ENCODE measurements at regions not wholly inside any gene's neighbourhood (a gene's known extent, or its start where the extent isn't known, plus 50 kb on each side); places are given as distances from the start of the nearest gene placed in this dataset.

- TF ChIP-seq NRF1 (conservative IDR thresholded peaks at IDR 0.05; ENCODE audit: low read depth, low read length): no peak
- no peak for TF ChIP-seq CTCF (IDR thresholded peaks at IDR 0.05 in 2 of 3, conservative IDR thresholded peaks at IDR 0.05 in 1 of 3; ENCODE audit: control insufficient read depth in 2 of 3, extremely low read depth in 1 of 3, insufficient read depth in 1 of 3, low read depth in 3 of 3, low read length in 3 of 3)
- no peak for TF ChIP-seq ESRRA (IDR thresholded peaks at IDR 0.05; ENCODE audit: low read length)
- TF ChIP-seq PKNOX1 (IDR thresholded peaks at IDR 0.05): no peak
- no peak for TF ChIP-seq DPF2 (IDR thresholded peaks at IDR 0.05)
- TF ChIP-seq ZBED1 (IDR thresholded peaks at IDR 0.05; ENCODE audit: borderline replicate concordance): no peak
- no peak for TF ChIP-seq IKZF1 (conservative IDR thresholded peaks at IDR 0.05)
Measured at GRCh38 chr1:67893126-67893495, 59.8 kb upstream of the GNG12 start (continued).

DNA sequence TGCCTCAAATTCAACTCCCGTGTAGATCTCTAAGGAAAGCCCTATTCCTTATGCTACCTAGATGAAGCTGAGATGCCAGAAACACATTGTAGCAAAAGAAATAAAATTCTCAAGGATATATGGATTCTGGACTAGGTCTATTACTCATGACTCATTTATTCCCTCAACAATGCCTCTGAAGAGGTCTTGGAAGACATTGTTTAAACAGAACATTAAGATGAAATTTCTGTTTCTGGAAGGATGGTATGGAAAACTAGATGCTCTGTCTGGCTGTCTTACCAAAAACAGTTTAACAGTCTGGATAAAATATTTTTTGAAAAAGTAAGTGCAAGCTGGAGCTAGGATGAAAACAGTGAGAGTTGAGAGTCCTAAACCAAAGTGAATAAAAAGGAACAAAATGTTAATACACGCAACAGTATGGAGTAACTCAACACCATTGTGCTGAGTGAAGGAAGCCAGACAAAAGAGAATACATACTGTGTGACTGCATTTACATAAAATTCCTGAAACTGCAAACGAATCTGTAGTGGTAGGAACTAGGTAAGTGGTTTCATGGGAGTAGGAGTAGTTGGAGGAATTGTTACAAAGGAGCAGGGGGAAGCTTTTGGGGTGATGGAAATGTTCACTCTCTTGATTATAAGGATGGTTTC, 59.3 kb upstream of the GNG12 start:
- POLR2A ChIA-PET: no interaction called here
- in situ Hi-C loops (cut with MboI): no loop called here
- Histone ChIP-seq H3K27ac (ENCODE audit: control insufficient read depth, insufficient read depth) (no peak overlapping the region), H2AFZ (ENCODE audit: control insufficient read depth, low read depth, low read length) (no peak overlapping the region), H4K20me1 (ENCODE audit: control insufficient read depth, insufficient read depth) (no peaks in the 10 kb centered on the region), H3K9me3 (replicated peaks; ENCODE audit: control insufficient read depth, insufficient read depth, low read length) (no peaks in the 10 kb centered on the region), H3K4me2 (ENCODE audit: control insufficient read depth, insufficient read depth) (no peak overlapping the region), H3K36me3 (ENCODE audit: control insufficient read depth in 2 of 2, insufficient read depth in 2 of 2, low read length in 1 of 2) (no peaks in the 10 kb centered on the region), H3K79me2 (ENCODE audit: control insufficient read depth, insufficient read depth, low read length) (no peaks in the 10 kb centered on the region), H3K9ac (ENCODE audit: control insufficient read depth, insufficient read depth, low read length) (no peak overlapping the region), H3K4me3 (no peak overlapping the region), H3K4me1 (ENCODE audit: control insufficient read depth, insufficient read depth, low read length) (no peaks in the 10 kb centered on the region), H3K27me3 (replicated peaks in 1 of 2; ENCODE audit: control insufficient read depth in 2 of 2, insufficient read depth in 2 of 2, low read length in 1 of 2) (no peaks in the 10 kb centered on the region)
- no peak for ATAC-seq
- SMC1A ChIA-PET (ENCODE audit: uncharacterized antibody, unreplicated experiment): interaction anchor here (0.6 to 1.0 kb wide), 2 partner anchors 20 to 1445 kb away, joined by 3 read pairs; no protein-coding TSS in a partner anchor
- no peak for DNase-seq (ENCODE audit: low read depth, low spot score)
- no TSS peak for BruUV-seq (replicated peaks)
- no peak for FAIRE-seq
- RAD21 ChIA-PET (ENCODE audit: unreplicated experiment): no interaction called here
- WGBS (ENCODE audit: insufficient coverage, insufficient replicate concordance, low lambda C conversion rate, missing lambda C conversion rate): 23% methylated on average over 3 of the region's 3 CpGs
- CTCF ChIA-PET: no interaction called here
- intact Hi-C loops (cut with micrococcal nuclease; ENCODE audit: unreplicated experiment): no loop called here
- TF ChIP-seq NR2F1 (conservative IDR thresholded peaks at IDR 0.05) (no peak), RCOR1 (conservative IDR thresholded peaks at IDR 0.05; ENCODE audit: low read depth, low read length) (no peak), KLF5 (IDR thresholded peaks at IDR 0.05; ENCODE audit: partially characterized antibody) (no peak), BMI1 (IDR thresholded peaks at IDR 0.05; ENCODE audit: borderline replicate concordance) (no peak), BRCA1 (IDR thresholded peaks at IDR 0.05; ENCODE audit: low read depth, low read length) (no peak), MXI1 (IDR thresholded peaks at IDR 0.05; ENCODE audit: low read depth, low read length) (no peak), SREBF2 (IDR thresholded peaks at IDR 0.05; ENCODE audit: low read length) (no peak), RUNX3 (IDR thresholded peaks at IDR 0.05; ENCODE audit: low read length) (no peak), ETV6 (conservative IDR thresholded peaks at IDR 0.05 in 1 of 2, IDR thresholded peaks at IDR 0.05 in 1 of 2; ENCODE audit: borderline replicate concordance in 1 of 2, low read depth in 1 of 2) (no peak), MYB (IDR thresholded peaks at IDR 0.05; ENCODE audit: borderline replicate concordance, low read depth, low read length) (no peak), TCF12 (IDR thresholded peaks at IDR 0.05; ENCODE audit: low read depth, low read length) (no peak), FOS (IDR thresholded peaks at IDR 0.05; ENCODE audit: borderline replicate concordance, extremely low read depth, insufficient read length) (no peak)
